ENCODE measurements at regions not wholly inside any gene's neighbourhood (a gene's known extent, or its start where the extent isn't known, plus 50 kb on each side); places are given as distances from the start of the nearest gene placed in this dataset.
"Not testable (repeated sequence)": the region's sequence is repeated elsewhere in the genome, so short reads cannot be mapped to it uniquely, and the experiment has no call there.

- no peak for TF ChIP-seq CTCF (IDR thresholded peaks at IDR 0.05)
- intact Hi-C loops (cut with DNase I): no loop called here
These were observed 473.6 kb downstream of the PTH2R start for GRCh38 chr2:208880171-208880570.

GRCh38 chr2:208890486-208890885, 483.9 kb downstream of the PTH2R start:
- no peak for ATAC-seq
- Histone ChIP-seq H3K27me3 (no peaks in the 10 kb centered on the region), H3K36me3 (no peaks in the 10 kb centered on the region), H3K27ac (no peak overlapping the region), H3K4me3 (no peak overlapping the region), H3K4me1 (no peaks in the 10 kb centered on the region), H3K9me3 (no peaks in the 10 kb centered on the region)
- DNase-seq: no peak
- no peak for TF ChIP-seq CTCF (IDR thresholded peaks at IDR 0.05)
- intact Hi-C loops (cut with DNase I): no loop called here

More at GRCh38 chr2:208880171-208880570, 473.6 kb downstream of the PTH2R start:
- H3K27me3 ChIP-seq: no peaks in the 10 kb centered on the region
- H3K4me1 ChIP-seq: no peaks in the 10 kb centered on the region
- ATAC-seq: no peak
- DNase-seq: no peak
- no peak overlapping the region for H3K4me3 ChIP-seq
- no peaks in the 10 kb centered on the region for H3K9me3 ChIP-seq
- H3K36me3 ChIP-seq: no peaks in the 10 kb centered on the region
- no peak overlapping the region for H3K27ac ChIP-seq

- Histone ChIP-seq H3K9me3 (no peaks in the 10 kb centered on the region), H3K27ac (no peak overlapping the region), H3K27me3 (no peaks in the 10 kb centered on the region), H3K36me3 (no peaks in the 10 kb centered on the region), H3K4me1 (no peaks in the 10 kb centered on the region), H3K4me3 (no peak overlapping the region)
- TF ChIP-seq CTCF (IDR thresholded peaks at IDR 0.05): no peak
- no peak for DNase-seq
- intact Hi-C loops (cut with DNase I): no loop called here
- no peak for ATAC-seq
These were observed 485.6 kb downstream of the PTH2R start for GRCh38 chr2:208892203-208892602.

GRCh38 chr2:208906330-208906729, 499.7 kb downstream of the PTH2R start:
- Histone ChIP-seq H3K27ac (no peak overlapping the region), H3K27me3 (no peaks in the 10 kb centered on the region), H3K9me3 (no peaks in the 10 kb centered on the region), H3K4me1 (no peaks in the 10 kb centered on the region), H3K4me3 (no peak overlapping the region), H3K36me3 (no peaks in the 10 kb centered on the region)
- intact Hi-C loops (cut with DNase I): no loop called here
- no peak for DNase-seq
- ATAC-seq: no peak
- TF ChIP-seq CTCF (IDR thresholded peaks at IDR 0.05): no peak

GRCh38 chr2:208915401-208915800, 508.4 kb upstream of the MAP2 start:
- intact Hi-C loops (cut with DNase I): no loop called here
- Histone ChIP-seq H3K9me3 (no peaks in the 10 kb centered on the region), H3K4me1 (no peaks in the 10 kb centered on the region), H3K36me3 (no peaks in the 10 kb centered on the region), H3K27ac (no peak overlapping the region), H3K4me3 (no peak overlapping the region), H3K27me3 (no peaks in the 10 kb centered on the region)
- TF ChIP-seq CTCF (IDR thresholded peaks at IDR 0.05): no peak
- DNase-seq (no peak), ATAC-seq (no peak)

GRCh38 chr2:208916881-208917280, 507.0 kb upstream of the MAP2 start:
- Histone ChIP-seq H3K27ac (no peak overlapping the region), H3K27me3 (no peaks in the 10 kb centered on the region), H3K9me3 (no peaks in the 10 kb centered on the region), H3K36me3 (no peaks in the 10 kb centered on the region), H3K4me1 (no peaks in the 10 kb centered on the region), H3K4me3 (no peak overlapping the region)
- DNase-seq: no peak
- TF ChIP-seq CTCF (IDR thresholded peaks at IDR 0.05): no peak
- intact Hi-C loops (cut with DNase I): no loop called here
- no peak for ATAC-seq

- H3K9me3 ChIP-seq; H3K27ac ChIP-seq; H3K4me3 ChIP-seq; H3K27me3 ChIP-seq; H3K36me3 ChIP-seq; intact Hi-C loops (cut with DNase I); ATAC-seq; DNase-seq; H3K4me1 ChIP-seq: not testable (repeated sequence)
These were observed 502.5 kb upstream of the MAP2 start for GRCh38 chr2:208921358-208921757.
